ENCODE measurements at regions not wholly inside any gene's neighbourhood (a gene's known extent, or its start where the extent isn't known, plus 50 kb on each side); places are given as distances from the start of the nearest gene placed in this dataset.

Small RNA genes lying in the stretch of these regions (small RNA-seq; reads per million reads assigned to genes)
- 0 reads per million in 2 donors for gene RN7SL782P
